ENCODE measurements at regions not wholly inside any gene's neighbourhood (a gene's known extent, or its start where the extent isn't known, plus 50 kb on each side); places are given as distances from the start of the nearest gene placed in this dataset.

DNA sequence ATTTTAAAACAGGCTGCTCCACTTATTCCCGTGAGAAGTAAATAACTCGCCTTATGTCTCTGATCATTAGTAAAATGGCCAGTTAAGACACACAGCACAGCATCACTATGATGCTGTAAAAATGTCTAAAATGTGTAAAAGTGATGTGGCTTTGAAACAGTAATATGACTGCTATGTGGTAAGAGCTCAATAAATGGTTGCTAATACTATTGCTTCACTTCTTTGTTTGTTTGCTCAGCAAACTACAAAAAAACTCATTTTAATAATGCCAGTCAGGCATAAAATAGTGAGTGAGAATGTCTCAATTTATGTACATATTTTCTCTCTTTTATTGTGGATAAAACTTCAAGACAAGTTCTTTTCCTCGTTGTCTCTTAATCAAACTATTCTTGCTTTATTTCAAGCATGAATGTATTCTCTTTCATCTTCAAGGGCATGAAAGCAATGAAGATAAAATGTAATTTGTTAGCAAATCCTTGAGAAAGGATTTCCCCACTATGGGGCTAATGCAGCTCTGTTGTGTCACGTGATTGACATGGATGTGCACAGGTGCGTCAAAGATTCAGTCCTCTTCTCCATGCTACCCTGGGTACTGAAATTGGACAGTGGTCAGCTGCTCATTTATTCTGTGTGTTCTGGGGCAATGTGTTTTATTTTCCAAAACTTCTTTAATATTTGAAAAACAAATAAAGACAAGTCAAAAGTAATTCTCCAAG lies 387.2 kb downstream of the TRIB2 start:
- Histone ChIP-seq H3K4me1 (no peaks in the 10 kb centered on the region), H3K27ac (no peak overlapping the region), H3K4me2 (no peak overlapping the region), H3K9me3 (0 out of 3 replicates have a peak, but pooled peaks cover 2% of the 10 kb centered on the region), H3K4me3 (no peak overlapping the region)
- ChIA-PET POLR2A (no interaction called here), CTCF (no interaction called here)
- ATAC-seq (no peak), FAIRE-seq (no peak), DNase-seq (ENCODE audit: low read depth in 1 of 2, low spot score in 1 of 2) (no peak)
- WGBS (ENCODE audit: missing lambda C conversion rate): 6% methylated on average over 5 of the region's 5 CpGs
- TF ChIP-seq RAD21 (conservative IDR thresholded peaks at IDR 0.05 in 1 of 2, IDR thresholded peaks at IDR 0.05 in 1 of 2): no peak
- TF ChIP-seq, protein P1, sequence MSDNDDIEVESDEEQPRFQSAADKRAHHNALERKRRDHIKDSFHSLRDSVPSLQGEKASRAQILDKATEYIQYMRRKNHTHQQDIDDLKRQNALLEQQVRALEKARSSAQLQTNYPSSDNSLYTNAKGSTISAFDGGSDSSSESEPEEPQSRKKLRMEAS (IDR thresholded peaks at IDR 0.05): no peak
- no peak for TF ChIP-seq ESRRA (IDR thresholded peaks at IDR 0.05; ENCODE audit: borderline replicate concordance, low read length)
- peak; percentile 35; the same call in 1 of the 2 replicates for TF ChIP-seq USF2 (IDR thresholded peaks at IDR 0.05)
- no peak for TF ChIP-seq POLR2A (IDR thresholded peaks at IDR 0.05; ENCODE audit: low read length)
- TF ChIP-seq HOXB13 (CRISPR knock-in tag; IDR thresholded peaks at IDR 0.05; ENCODE audit: low read depth): no peak

DNA sequence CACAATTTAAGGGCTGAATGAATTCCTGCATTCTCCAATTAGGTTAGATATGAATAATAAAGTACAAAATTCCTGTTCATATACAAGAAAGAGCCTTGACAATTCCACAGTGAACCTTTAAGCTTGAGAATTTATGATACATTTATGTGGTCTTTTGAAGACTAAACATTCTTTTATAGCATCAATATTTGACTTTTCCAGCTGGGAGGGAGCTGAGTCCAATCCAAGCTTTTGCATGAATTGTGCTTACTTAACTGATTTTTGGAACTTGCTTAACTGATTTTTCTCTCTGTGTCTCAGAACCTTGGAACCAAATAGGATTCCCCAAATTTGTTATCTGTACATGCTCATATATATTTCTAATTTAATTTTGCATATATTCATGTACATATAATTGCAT lies 388.0 kb downstream of the TRIB2 start:
- Histone ChIP-seq H3K9me3 (no peaks in the 10 kb centered on the region), H3K4me1 (no peaks in the 10 kb centered on the region), H3K27ac (no peak overlapping the region), H3K4me3 (no peak overlapping the region), H3K4me2 (no peak overlapping the region)
- ChIA-PET CTCF (no interaction called here), POLR2A (no interaction called here)
- ATAC-seq: no peak
- no peak for FAIRE-seq
- DNase-seq (ENCODE audit: low read depth in 1 of 2, low spot score in 1 of 2): no peak
- no peak for TF ChIP-seq E2F6 (IDR thresholded peaks at IDR 0.05; ENCODE audit: borderline replicate concordance, low read depth)
- TF ChIP-seq MYC (IDR thresholded peaks at IDR 0.05; ENCODE audit: borderline replicate concordance, low read length): no peak
- TF ChIP-seq, protein P2, sequence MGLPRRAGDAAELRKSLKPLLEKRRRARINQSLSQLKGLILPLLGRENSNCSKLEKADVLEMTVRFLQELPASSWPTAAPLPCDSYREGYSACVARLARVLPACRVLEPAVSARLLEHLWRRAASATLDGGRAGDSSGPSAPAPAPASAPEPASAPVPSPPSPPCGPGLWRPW (IDR thresholded peaks at IDR 0.05): no peak
- TF ChIP-seq EHF (CRISPR knock-in tag; IDR thresholded peaks at IDR 0.05): no peak
- no peak for TF ChIP-seq RAD21 (conservative IDR thresholded peaks at IDR 0.05 in 1 of 2, IDR thresholded peaks at IDR 0.05 in 1 of 2)
- TF ChIP-seq, protein P3, sequence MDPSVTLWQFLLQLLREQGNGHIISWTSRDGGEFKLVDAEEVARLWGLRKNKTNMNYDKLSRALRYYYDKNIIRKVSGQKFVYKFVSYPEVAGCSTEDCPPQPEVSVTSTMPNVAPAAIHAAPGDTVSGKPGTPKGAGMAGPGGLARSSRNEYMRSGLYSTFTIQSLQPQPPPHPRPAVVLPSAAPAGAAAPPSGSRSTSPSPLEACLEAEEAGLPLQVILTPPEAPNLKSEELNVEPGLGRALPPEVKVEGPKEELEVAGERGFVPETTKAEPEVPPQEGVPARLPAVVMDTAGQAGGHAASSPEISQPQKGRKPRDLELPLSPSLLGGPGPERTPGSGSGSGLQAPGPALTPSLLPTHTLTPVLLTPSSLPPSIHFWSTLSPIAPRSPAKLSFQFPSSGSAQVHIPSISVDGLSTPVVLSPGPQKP (IDR thresholded peaks at IDR 0.05; ENCODE audit: low read depth, low read length): no peak
- no peak for TF ChIP-seq RARB (CRISPR knock-in tag; IDR thresholded peaks at IDR 0.05)
- TF ChIP-seq RNF2 (IDR thresholded peaks at IDR 0.05; ENCODE audit: borderline replicate concordance, low read depth): no peak
- no peak for TF ChIP-seq EHMT2 (IDR thresholded peaks at IDR 0.05; ENCODE audit: low read depth)
- TF ChIP-seq HOXA7 (CRISPR knock-in tag; IDR thresholded peaks at IDR 0.05): no peak
- TF ChIP-seq FOXS1 (CRISPR knock-in tag; IDR thresholded peaks at IDR 0.05): no peak
- TF ChIP-seq USF2 (IDR thresholded peaks at IDR 0.05): no peak
- TF ChIP-seq ESRRA (IDR thresholded peaks at IDR 0.05; ENCODE audit: borderline replicate concordance, low read length): no peak
- TF ChIP-seq TFCP2L1 (CRISPR knock-in tag; IDR thresholded peaks at IDR 0.05): no peak
- no peak for TF ChIP-seq MAZ (IDR thresholded peaks at IDR 0.05; ENCODE audit: borderline replicate concordance, low read depth, low read length)

GRCh38 chr2:13106302-13106701 lies 389.6 kb downstream of the TRIB2 start:
- Histone ChIP-seq H3K4me2 (no peak overlapping the region), H3K27ac (no peak overlapping the region), H3K4me1 (no peaks in the 10 kb centered on the region), H3K4me3 (no peak overlapping the region), H3K9me3 (no peaks in the 10 kb centered on the region)
- ATAC-seq (no peak), DNase-seq (ENCODE audit: low read depth in 1 of 2, low spot score in 1 of 2) (no peak), FAIRE-seq (no peak)
- TF ChIP-seq ZFP36 (IDR thresholded peaks at IDR 0.05; ENCODE audit: borderline replicate concordance, partially characterized antibody) (no peak), POLR2A (IDR thresholded peaks at IDR 0.05; ENCODE audit: low read length) (no peak), RFX5 (IDR thresholded peaks at IDR 0.05) (no peak), POLR2AphosphoS2 (conservative IDR thresholded peaks at IDR 0.05; ENCODE audit: low read length) (no peak), CBX2 (IDR thresholded peaks at IDR 0.05; ENCODE audit: borderline replicate concordance, low read depth) (no peak)
- TF ChIP-seq, protein P4, sequence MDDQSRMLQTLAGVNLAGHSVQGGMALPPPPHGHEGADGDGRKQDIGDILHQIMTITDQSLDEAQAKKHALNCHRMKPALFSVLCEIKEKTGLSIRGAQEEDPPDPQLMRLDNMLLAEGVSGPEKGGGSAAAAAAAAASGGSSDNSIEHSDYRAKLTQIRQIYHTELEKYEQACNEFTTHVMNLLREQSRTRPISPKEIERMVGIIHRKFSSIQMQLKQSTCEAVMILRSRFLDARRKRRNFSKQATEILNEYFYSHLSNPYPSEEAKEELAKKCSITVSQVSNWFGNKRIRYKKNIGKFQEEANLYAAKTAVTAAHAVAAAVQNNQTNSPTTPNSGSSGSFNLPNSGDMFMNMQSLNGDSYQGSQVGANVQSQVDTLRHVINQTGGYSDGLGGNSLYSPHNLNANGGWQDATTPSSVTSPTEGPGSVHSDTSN (IDR thresholded peaks at IDR 0.05): no peak
- TF ChIP-seq, protein P3 (IDR thresholded peaks at IDR 0.05; ENCODE audit: low read depth, low read length): no peak
- ChIA-PET POLR2A (no interaction called here), CTCF (no interaction called here)
- WGBS (ENCODE audit: missing lambda C conversion rate): under 1% methylated on average over 3 of the region's 3 CpGs

Measured in A549 (cell line).